NT2/D1 (cell line): ENCODE measurements at regions not wholly inside any gene's neighbourhood (a gene's known extent, or its start where the extent isn't known, plus 50 kb on each side); places are given as distances from the start of the nearest gene placed in this dataset.

Experiments
- SUZ12 ChIP-seq: IDR thresholded peaks from 2 replicates; pipeline ENCODE4 v1.6.1; 2011; ENCODE audit not compliant: insufficient read length, insufficient read depth; ENCODE audit errors: extremely low read depth
- ZNF274 ChIP-seq: IDR thresholded peaks from 2 replicates; pipeline ENCODE4 v1.6.1; 2011; ENCODE audit warnings: mild to moderate bottlenecking, low read depth, low read length

- TF ChIP-seq ZNF274: no peak
- TF ChIP-seq SUZ12: no peak
Measured at GRCh38 chrX:131821945-131822622, 201.0 kb upstream of the STK26 start.
